Activated naive CD4-positive, alpha-beta T cell treated with anti-CD3 and anti-CD28 coated beads, Interleukin-2, amount 50 U/mL, for 72 hours (primary cell): ENCODE measurements at regions not wholly inside any gene's neighbourhood (a gene's known extent, or its start where the extent isn't known, plus 50 kb on each side); places are given as distances from the start of the nearest gene placed in this dataset.

Experiments used
- ATAC-seq, 2 donors: fragments of 150-1000 bp; cut with Tn5 transposase; 2 replicates each; pipeline ENCODE4 v1.10.0; 2021; ENCODE audit warnings: mild to moderate bottlenecking in 2 of 2, moderate library complexity in 2 of 2
- DNase-seq, 2 donors: peaks; one replicate each; pipeline ENCODE4 v3.0.0; 2021 to 2022; ENCODE audit warnings: low spot score in 2 of 2
- H3K27ac Mint-ChIP-seq, 2 donors: one replicate each; pipeline ENCODE4 v1.8.0; 2022; ENCODE audit warnings: mild to moderate bottlenecking in 2 of 2, mixed read lengths in 2 of 2
- H3K36me3 Mint-ChIP-seq, 2 donors: one replicate each; pipeline ENCODE4 v1.8.0; 2022; ENCODE audit warnings: mixed read lengths in 2 of 2
- H3K9me3 Mint-ChIP-seq, 2 donors: one replicate each; pipeline ENCODE4 v1.8.0; 2022; ENCODE audit warnings: mixed read lengths in 2 of 2

DNA sequence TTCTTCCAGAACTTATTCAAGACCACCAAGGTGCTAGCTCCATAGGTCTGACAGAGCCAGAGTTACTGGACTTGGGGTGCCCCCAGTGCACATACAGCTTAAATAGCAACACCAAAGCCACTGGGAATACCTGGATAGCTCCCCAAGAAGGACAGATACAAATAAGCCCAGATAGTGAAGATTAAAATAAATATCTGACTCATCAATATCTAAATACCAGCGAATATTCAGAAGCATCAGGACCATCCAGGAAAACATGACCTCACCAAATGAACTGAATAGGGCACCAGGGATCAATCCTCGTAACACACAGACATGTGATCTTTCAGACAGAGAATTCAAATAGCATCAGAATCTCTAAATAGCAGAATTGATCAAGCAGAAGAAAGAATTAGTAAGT lies 931.6 kb downstream of the OTOL1 start:
- ATAC-seq = no peak
- Mint-ChIP-seq H3K9me3 (peaks cover 17 to 26% of the 10 kb centered on the region in 2 donors), H3K36me3 (no peaks in the 10 kb centered on the region), H3K27ac (no peak overlapping the region)
- no peak for DNase-seq

GRCh38 chr3:162435750-162436149 lies 939.1 kb downstream of the OTOL1 start:
- H3K36me3 Mint-ChIP-seq = no peaks in the 10 kb centered on the region
- ATAC-seq (no peak), DNase-seq (no peak)
- peaks cover 17 to 22% of the 10 kb centered on the region in 2 donors for H3K9me3 Mint-ChIP-seq
- no peak overlapping the region for H3K27ac Mint-ChIP-seq

- no peak for DNase-seq
- H3K27ac Mint-ChIP-seq = no peak overlapping the region
- no peak for ATAC-seq
These were observed 940.2 kb downstream of the OTOL1 start for GRCh38 chr3:162436826-162437225.

GRCh38 chr3:162437480-162437879 lies 940.9 kb downstream of the OTOL1 start:
- ATAC-seq (no peak), DNase-seq (no peak)
- Mint-ChIP-seq H3K36me3 (no peaks in the 10 kb centered on the region), H3K27ac (no peak overlapping the region), H3K9me3 (peaks cover 19% of the 10 kb centered on the region in 2 donors)

More at GRCh38 chr3:162436826-162437225, 940.2 kb downstream of the OTOL1 start:
- H3K36me3 Mint-ChIP-seq = no peaks in the 10 kb centered on the region
- peaks cover 19% of the 10 kb centered on the region in 2 donors for H3K9me3 Mint-ChIP-seq

DNA sequence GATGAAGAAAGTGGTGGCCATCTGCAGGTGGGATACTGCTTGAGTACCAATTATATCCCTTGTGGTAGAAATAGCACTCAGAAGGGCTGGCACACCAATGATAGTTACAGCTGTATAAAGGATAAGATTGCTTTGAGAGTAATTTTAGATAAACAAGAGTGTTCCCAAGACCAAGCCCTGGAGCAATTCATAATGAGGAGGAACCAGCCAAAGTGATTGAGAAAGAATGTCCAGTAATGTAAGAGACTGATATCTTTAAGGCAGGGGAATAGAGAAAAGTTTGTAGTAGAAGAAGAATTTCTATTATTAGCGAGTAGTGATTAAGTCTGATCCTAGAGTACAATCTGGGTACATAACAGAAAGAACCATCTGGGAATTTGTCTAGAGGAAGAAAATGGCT lies 945.1 kb downstream of the OTOL1 start:
- no peaks in the 10 kb centered on the region for H3K36me3 Mint-ChIP-seq
- no peak overlapping the region for H3K27ac Mint-ChIP-seq
- DNase-seq (no peak), ATAC-seq (no peak)
- H3K9me3 Mint-ChIP-seq = peaks cover 9 to 12% of the 10 kb centered on the region in 2 donors

GRCh38 chr3:162443376-162443775 lies 946.8 kb downstream of the OTOL1 start:
- DNase-seq = no peak
- no peak for ATAC-seq
- H3K27ac Mint-ChIP-seq = no peak overlapping the region
- no peaks in the 10 kb centered on the region for H3K36me3 Mint-ChIP-seq
- peaks cover 9 to 12% of the 10 kb centered on the region in 2 donors for H3K9me3 Mint-ChIP-seq

GRCh38 chr3:162468791-162469190 lies 972.2 kb downstream of the OTOL1 start:
- peaks cover 5 to 16% of the 10 kb centered on the region in 2 donors for H3K9me3 Mint-ChIP-seq
- no peak for DNase-seq
- no peaks in the 10 kb centered on the region for H3K36me3 Mint-ChIP-seq
- ATAC-seq = no peak
- no peak overlapping the region for H3K27ac Mint-ChIP-seq

- no peaks in the 10 kb centered on the region for H3K36me3 Mint-ChIP-seq
- ATAC-seq = no peak
- H3K9me3 Mint-ChIP-seq = peaks cover 3 to 7% of the 10 kb centered on the region in 2 donors
- no peak overlapping the region for H3K27ac Mint-ChIP-seq
- no peak for DNase-seq
These were observed 990.5 kb downstream of the OTOL1 start for GRCh38 chr3:162487138-162487537.

GRCh38 chr3:162489853-162490252 lies 993.2 kb downstream of the OTOL1 start:
- no peak for ATAC-seq
- no peak overlapping the region for H3K27ac Mint-ChIP-seq
- peaks cover 7 to 8% of the 10 kb centered on the region in 2 donors for H3K9me3 Mint-ChIP-seq
- no peak for DNase-seq
- H3K36me3 Mint-ChIP-seq = no peaks in the 10 kb centered on the region

GRCh38 chr3:162491952-162492351 lies 995.3 kb downstream of the OTOL1 start:
- Mint-ChIP-seq H3K27ac (no peak overlapping the region), H3K36me3 (no peaks in the 10 kb centered on the region), H3K9me3 (peaks cover 12 to 14% of the 10 kb centered on the region in 2 donors)
- DNase-seq = no peak
- ATAC-seq = no peak

GRCh38 chr3:162492446-162493081 lies 996.0 kb downstream of the OTOL1 start:
- no peak overlapping the region for H3K27ac Mint-ChIP-seq
- no peaks in the 10 kb centered on the region for H3K36me3 Mint-ChIP-seq
- ATAC-seq (no peak), DNase-seq (no peak)
- peaks cover 12 to 15% of the 10 kb centered on the region in 2 donors for H3K9me3 Mint-ChIP-seq

GRCh38 chr3:162498626-162499025 lies 1002.0 kb downstream of the OTOL1 start:
- ATAC-seq (no peak), DNase-seq (no peak)
- Mint-ChIP-seq H3K36me3 (peaks cover 0 to 5% of the 10 kb centered on the region in 2 donors), H3K9me3 (peaks cover 14 to 18% of the 10 kb centered on the region in 2 donors), H3K27ac (no peak overlapping the region)

DNA sequence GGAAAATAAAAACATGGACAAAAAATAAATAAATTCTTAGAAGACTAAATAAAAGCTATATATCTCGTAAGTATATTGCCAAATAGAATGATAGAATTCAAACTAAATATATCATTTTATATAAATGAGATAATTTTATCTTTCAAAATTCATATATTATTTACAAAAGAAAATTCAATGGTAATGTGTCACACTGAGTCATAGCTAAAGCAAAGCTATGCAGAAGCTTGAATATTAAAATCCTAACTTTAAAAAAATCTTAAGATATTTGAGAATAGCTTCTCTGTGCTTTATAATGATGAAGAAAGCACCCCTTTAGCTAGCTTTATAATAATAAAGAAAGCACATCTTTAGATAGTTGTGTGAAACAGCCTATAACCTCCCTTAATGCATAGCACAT lies 1010.8 kb downstream of the OTOL1 start:
- H3K27ac Mint-ChIP-seq = no peak overlapping the region
- peaks cover 11 to 14% of the 10 kb centered on the region in 2 donors for H3K9me3 Mint-ChIP-seq
- no peak for DNase-seq
- no peak for ATAC-seq
- H3K36me3 Mint-ChIP-seq = peaks cover 0 to 5% of the 10 kb centered on the region in 2 donors

DNA sequence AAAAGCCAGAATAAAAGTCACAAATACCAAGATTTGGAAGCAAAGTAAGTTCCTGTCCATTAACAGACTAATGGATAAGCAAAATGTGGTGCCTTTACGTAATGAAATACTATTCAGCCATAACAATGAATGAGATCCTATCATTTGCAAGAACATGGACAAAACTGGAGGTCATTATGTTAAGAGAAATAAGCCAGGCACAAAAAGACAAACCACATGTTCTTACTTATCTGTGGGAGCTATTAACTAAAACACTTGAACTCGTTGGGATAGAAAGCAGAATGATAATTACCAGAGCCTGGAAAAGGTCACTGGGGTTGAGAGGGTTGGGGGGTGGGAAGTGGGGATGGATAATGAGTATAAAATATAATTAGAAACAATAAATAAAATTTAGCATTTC lies 1015.9 kb downstream of the OTOL1 start:
- Mint-ChIP-seq H3K36me3 (peaks cover 0 to 12% of the 10 kb centered on the region in 2 donors), H3K9me3 (peaks cover 21 to 23% of the 10 kb centered on the region in 2 donors), H3K27ac (no peak overlapping the region)
- DNase-seq (no peak), ATAC-seq (no peak)

DNA sequence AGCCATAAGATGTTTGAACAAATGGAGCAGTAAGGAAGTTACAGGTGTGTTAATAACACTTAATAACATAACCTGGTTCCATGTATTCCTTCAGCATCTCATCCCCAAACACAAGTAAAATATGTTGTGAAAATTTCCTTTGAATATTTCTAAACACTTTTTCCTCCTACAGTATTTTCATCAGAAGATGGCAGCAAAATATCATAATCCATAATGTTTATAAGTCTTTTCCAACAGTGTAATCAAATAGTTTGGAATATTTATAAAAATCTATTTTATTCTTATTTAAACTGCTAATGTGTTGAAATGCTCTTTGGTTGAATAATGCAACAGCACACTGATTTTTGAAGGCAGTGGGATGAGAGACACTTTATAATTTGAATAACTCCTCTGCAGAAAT lies 1020.5 kb downstream of the OTOL1 start:
- peaks cover 0 to 8% of the 10 kb centered on the region in 2 donors for H3K36me3 Mint-ChIP-seq

DNA sequence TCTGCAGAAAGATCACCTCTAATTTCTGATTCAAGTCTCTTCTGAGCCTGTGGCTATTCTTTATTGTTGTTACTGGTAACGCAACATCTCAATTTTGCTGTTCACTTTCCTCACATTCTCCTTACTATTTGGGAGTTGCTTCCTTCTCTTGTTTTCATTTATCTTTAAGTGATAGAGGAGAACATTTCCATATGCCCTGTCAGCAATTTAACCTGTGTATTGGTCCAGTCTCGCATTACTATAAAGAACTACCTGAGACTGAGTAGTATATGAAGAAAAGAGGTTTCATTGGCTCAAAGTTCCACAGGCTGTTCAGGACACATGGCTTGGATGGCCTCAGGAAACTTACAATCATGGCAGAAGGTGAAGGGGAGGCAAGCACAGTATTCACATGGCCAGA lies 1025.1 kb downstream of the OTOL1 start:
- no peak for ATAC-seq
- no peak overlapping the region for H3K27ac Mint-ChIP-seq
- H3K36me3 Mint-ChIP-seq = no peaks in the 10 kb centered on the region
- DNase-seq = no peak
- H3K9me3 Mint-ChIP-seq = peaks cover 6 to 8% of the 10 kb centered on the region in 2 donors

More for the DNA sequence above, 1020.5 kb downstream of the OTOL1 start:
- no peak for ATAC-seq
- H3K27ac Mint-ChIP-seq = no peak overlapping the region
- no peak for DNase-seq
- peaks cover 17 to 24% of the 10 kb centered on the region in 2 donors for H3K9me3 Mint-ChIP-seq

DNA sequence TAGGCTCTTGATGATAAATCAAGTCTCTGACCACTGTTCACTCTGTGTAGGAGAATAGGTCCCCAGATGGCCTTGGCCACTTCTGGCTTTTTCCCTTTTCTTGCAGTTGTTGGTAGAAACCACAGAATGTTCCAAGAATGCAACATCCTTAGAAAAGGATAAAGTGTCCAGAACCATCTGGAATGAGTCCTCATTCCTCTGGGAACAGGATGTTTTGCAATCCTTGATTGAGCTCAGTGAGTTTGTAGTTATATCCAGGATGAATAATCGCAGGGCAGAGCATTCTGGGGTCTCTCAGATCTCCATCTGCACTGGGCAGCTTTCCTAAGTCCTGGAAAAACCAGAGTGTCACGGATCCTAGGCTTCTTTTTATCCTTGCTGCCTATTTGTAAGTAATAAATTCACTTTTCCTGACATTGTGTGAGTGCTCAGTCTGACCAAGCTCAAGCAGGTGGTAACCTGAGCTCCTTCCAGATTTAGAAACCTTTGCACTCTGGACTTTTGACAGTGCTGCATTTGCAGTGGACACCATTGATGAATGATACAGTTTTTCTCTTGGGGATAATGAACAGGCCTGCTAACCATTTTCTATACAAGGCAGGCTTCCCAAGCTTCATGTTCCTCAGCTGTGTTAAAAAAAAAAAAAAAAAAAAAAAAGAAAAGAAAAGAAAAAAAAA lies 1028.6 kb downstream of the OTOL1 start:
- no peak for DNase-seq
- no peak overlapping the region for H3K27ac Mint-ChIP-seq
- H3K9me3 Mint-ChIP-seq = peaks cover 9 to 12% of the 10 kb centered on the region in 2 donors
- H3K36me3 Mint-ChIP-seq = no peaks in the 10 kb centered on the region
- no peak for ATAC-seq

DNA sequence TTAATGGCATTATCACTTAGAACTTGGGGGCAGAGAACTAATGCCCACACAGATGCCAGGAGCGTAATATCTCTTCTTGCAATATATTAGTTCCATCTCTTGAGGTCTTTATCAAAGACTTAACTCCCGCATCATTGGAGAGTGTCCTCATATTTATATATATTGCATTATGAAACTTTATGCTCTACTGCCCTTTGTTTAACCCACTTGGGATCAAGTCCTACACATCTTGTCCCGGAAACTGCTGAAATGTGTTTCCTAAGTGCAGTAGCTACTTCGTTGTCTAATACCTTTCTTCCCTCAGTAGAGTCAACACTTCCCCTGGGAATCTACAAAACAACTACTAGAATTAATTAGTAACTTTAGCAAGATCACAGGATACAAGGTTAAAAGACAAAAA lies 1029.2 kb downstream of the OTOL1 start:
- no peaks in the 10 kb centered on the region for H3K36me3 Mint-ChIP-seq
- no peak for ATAC-seq
- no peak overlapping the region for H3K27ac Mint-ChIP-seq
- no peak for DNase-seq
- peaks cover 12 to 14% of the 10 kb centered on the region in 2 donors for H3K9me3 Mint-ChIP-seq
